HFFc6 (cell line): ENCODE measurements at regions not wholly inside any gene's neighbourhood (a gene's known extent, or its start where the extent isn't known, plus 50 kb on each side); places are given as distances from the start of the nearest gene placed in this dataset.

Source experiments
- DNase-seq: peaks from one replicate; pipeline ENCODE4 v3.0.0-alpha.2; 2018
- H3K27ac Mint-ChIP-seq: 2 replicates; pipeline ENCODE4 v1.8.0; 2020; ENCODE audit warnings: mild to moderate bottlenecking, mixed read lengths
- H3K27me3 Mint-ChIP-seq: 2 replicates; pipeline ENCODE4 v1.8.0; 2021; ENCODE audit warnings: mild to moderate bottlenecking, moderate library complexity, mixed read lengths; ENCODE audit not compliant: insufficient read depth
- H3K36me3 Mint-ChIP-seq: 2 replicates; pipeline ENCODE4 v1.8.0; 2021; ENCODE audit warnings: low read depth, mixed read lengths
- H3K4me1 Mint-ChIP-seq: 2 replicates; pipeline ENCODE4 v1.8.0; 2020; ENCODE audit warnings: low read depth, mixed read lengths
- H3K4me3 Mint-ChIP-seq: 2 replicates; pipeline ENCODE4 v1.8.0; 2020; ENCODE audit warnings: mild to moderate bottlenecking, moderate library complexity, mixed read lengths
- H3K9me3 Mint-ChIP-seq: 2 replicates; pipeline ENCODE4 v1.8.0; 2020; ENCODE audit warnings: mild to moderate bottlenecking, mixed read lengths
- TF ChIP-seq, protein P1 (sequence below): fragments of 200-600 bp; sonication (generic); IDR thresholded peaks from 2 replicates; pipeline ENCODE4 v1.5.0; 2021; ENCODE audit warnings: antibody characterized with exemption, mild to moderate bottlenecking

DNA sequence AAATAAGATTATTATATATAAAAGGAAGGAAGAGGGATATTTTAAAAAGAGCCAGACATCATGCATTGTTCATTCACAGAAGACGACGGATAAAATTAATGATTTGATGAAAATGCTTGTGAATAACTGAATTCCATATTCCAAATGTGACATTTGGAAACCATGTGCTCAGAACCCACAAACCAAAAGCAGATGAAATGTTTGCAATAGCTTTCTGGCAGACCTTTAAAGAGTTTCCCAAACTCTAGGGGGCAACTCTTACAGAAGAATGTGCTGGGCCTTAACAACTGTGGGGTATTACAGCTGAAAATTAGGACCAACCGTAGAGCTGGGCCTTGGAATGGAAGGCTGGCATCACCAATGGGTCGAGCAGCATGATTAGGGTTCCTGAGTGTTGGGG, 471.0 kb downstream of the EFNA5 start:
- Mint-ChIP-seq H3K9me3 (peaks cover 29% of the 10 kb centered on the region), H3K4me1 (no peaks in the 10 kb centered on the region), H3K27me3 (no peaks in the 10 kb centered on the region), H3K27ac (no peak overlapping the region), H3K36me3 (no peaks in the 10 kb centered on the region), H3K4me3 (no peak overlapping the region)
- no peak for DNase-seq
- TF ChIP-seq, protein P1, sequence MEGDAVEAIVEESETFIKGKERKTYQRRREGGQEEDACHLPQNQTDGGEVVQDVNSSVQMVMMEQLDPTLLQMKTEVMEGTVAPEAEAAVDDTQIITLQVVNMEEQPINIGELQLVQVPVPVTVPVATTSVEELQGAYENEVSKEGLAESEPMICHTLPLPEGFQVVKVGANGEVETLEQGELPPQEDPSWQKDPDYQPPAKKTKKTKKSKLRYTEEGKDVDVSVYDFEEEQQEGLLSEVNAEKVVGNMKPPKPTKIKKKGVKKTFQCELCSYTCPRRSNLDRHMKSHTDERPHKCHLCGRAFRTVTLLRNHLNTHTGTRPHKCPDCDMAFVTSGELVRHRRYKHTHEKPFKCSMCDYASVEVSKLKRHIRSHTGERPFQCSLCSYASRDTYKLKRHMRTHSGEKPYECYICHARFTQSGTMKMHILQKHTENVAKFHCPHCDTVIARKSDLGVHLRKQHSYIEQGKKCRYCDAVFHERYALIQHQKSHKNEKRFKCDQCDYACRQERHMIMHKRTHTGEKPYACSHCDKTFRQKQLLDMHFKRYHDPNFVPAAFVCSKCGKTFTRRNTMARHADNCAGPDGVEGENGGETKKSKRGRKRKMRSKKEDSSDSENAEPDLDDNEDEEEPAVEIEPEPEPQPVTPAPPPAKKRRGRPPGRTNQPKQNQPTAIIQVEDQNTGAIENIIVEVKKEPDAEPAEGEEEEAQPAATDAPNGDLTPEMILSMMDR = no peak

GRCh38 chr5:107196500-107197059, 474.2 kb downstream of the EFNA5 start:
- no peaks in the 10 kb centered on the region for H3K36me3 Mint-ChIP-seq
- peaks cover 31% of the 10 kb centered on the region for H3K9me3 Mint-ChIP-seq
- no peak overlapping the region for H3K27ac Mint-ChIP-seq
- H3K4me3 Mint-ChIP-seq = no peak overlapping the region
- H3K27me3 Mint-ChIP-seq = no peaks in the 10 kb centered on the region
- TF ChIP-seq, protein P1 = no peak
- DNase-seq = no peak
- no peaks in the 10 kb centered on the region for H3K4me1 Mint-ChIP-seq

GRCh38 chr5:107195890-107196395, 474.8 kb downstream of the EFNA5 start:
- DNase-seq = no peak
- Mint-ChIP-seq H3K4me1 (no peaks in the 10 kb centered on the region), H3K27me3 (no peaks in the 10 kb centered on the region), H3K9me3 (peaks cover 31% of the 10 kb centered on the region), H3K4me3 (no peak overlapping the region), H3K36me3 (no peaks in the 10 kb centered on the region), H3K27ac (no peak overlapping the region)
- TF ChIP-seq, protein P1 = no peak

DNA sequence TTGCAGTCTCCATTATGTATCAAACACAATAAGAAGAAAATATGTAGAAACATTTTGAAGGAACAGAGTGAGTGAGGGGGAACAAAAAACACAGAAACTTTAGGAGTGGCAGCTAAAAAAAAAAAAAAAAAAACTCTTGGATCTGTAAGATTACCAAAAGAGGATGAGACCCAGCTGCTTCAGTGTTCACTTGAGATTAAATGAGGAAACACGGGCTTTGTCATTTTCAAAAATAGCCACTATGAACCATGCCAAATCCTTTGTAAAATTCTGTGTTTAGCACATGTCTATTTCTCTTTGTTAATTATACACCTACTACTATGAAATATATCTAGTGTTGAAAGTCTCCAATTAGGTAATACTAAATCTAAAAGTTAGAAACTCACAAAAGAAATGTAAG, 485.9 kb downstream of the EFNA5 start:
- no peak overlapping the region for H3K4me3 Mint-ChIP-seq
- DNase-seq = no peak
- TF ChIP-seq, protein P1 = no peak
- no peaks in the 10 kb centered on the region for H3K27me3 Mint-ChIP-seq
- peaks cover 43% of the 10 kb centered on the region for H3K9me3 Mint-ChIP-seq
- no peaks in the 10 kb centered on the region for H3K4me1 Mint-ChIP-seq
- no peaks in the 10 kb centered on the region for H3K36me3 Mint-ChIP-seq
- H3K27ac Mint-ChIP-seq = no peak overlapping the region

DNA sequence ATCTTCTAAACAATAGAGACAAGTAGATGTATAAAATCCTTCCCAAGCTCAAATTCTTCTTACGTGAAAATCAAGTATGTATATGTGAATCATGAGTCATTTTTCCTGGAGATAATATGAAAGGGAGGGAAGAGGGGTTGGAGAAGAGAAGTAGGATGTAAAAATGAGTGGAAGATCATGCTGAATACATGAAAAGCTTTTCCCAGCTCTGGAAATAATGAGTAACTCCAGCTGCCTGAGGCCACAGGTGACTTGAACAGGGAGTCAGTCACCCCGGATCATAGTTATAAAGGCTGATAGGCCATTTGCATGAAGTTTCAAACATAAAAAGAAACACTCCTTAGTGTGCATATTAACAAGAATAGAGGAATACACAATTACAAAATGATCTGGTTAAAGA, 486.7 kb downstream of the EFNA5 start:
- Mint-ChIP-seq H3K4me3 (no peak overlapping the region), H3K4me1 (no peaks in the 10 kb centered on the region), H3K27me3 (no peaks in the 10 kb centered on the region), H3K36me3 (no peaks in the 10 kb centered on the region), H3K9me3 (peaks cover 38% of the 10 kb centered on the region), H3K27ac (no peak overlapping the region)
- no peak for DNase-seq
- TF ChIP-seq, protein P1 = no peak
